ENCODE measurements at regions not wholly inside any gene's neighbourhood (a gene's known extent, or its start where the extent isn't known, plus 50 kb on each side); places are given as distances from the start of the nearest gene placed in this dataset.

GRCh38 chr2:22958308-22958707 lies 426.7 kb upstream of the KLHL29 start:
- H3K27me3 ChIP-seq (ENCODE audit: low read length), result no peaks in the 10 kb centered on the region
- no peak overlapping the region for H3K4me3 ChIP-seq (ENCODE audit: insufficient read depth, low read length, poor library complexity, severe bottlenecking)
- H3K27ac ChIP-seq (ENCODE audit: low read depth, low read length), result no peak overlapping the region
- TF ChIP-seq CTCF (IDR thresholded peaks at IDR 0.05; ENCODE audit: insufficient read depth, low read length, poor library complexity, severe bottlenecking) (no peak), EZH2phosphoT487 (conservative IDR thresholded peaks at IDR 0.05; ENCODE audit: low read length) (no peak)
- no peaks in the 10 kb centered on the region for H3F3A ChIP-seq (ENCODE audit: insufficient read depth)
- H3K9ac ChIP-seq (ENCODE audit: low read length), result no peak overlapping the region
- no peak overlapping the region for H3K4me2 ChIP-seq (ENCODE audit: low read depth, low read length, poor library complexity, severe bottlenecking)
- H3K36me3 ChIP-seq (ENCODE audit: low read length), result no peaks in the 10 kb centered on the region
- H3K9me2 ChIP-seq (replicated peaks; ENCODE audit: insufficient read depth, low read length), result no peaks in the 10 kb centered on the region
- H3K79me2 ChIP-seq (ENCODE audit: insufficient read depth, low read length), result no peaks in the 10 kb centered on the region
- no peaks in the 10 kb centered on the region for H4K20me1 ChIP-seq (ENCODE audit: low read depth, low read length)
- no peaks in the 10 kb centered on the region for H3K9me3 ChIP-seq (ENCODE audit: insufficient read depth, low read length)
- H2AFZ ChIP-seq (ENCODE audit: low read depth, low read length, severe bottlenecking), result no peak overlapping the region

GRCh38 chr2:22967756-22968155 lies 417.2 kb upstream of the KLHL29 start:
- Histone ChIP-seq H3F3A (ENCODE audit: insufficient read depth) (no peaks in the 10 kb centered on the region), H3K9me3 (ENCODE audit: insufficient read depth, low read length) (no peaks in the 10 kb centered on the region), H3K27ac (ENCODE audit: low read depth, low read length) (no peak overlapping the region), H2AFZ (ENCODE audit: low read depth, low read length, severe bottlenecking) (no peak overlapping the region), H3K79me2 (ENCODE audit: insufficient read depth, low read length) (no peaks in the 10 kb centered on the region), H3K9ac (ENCODE audit: low read length) (no peak overlapping the region), H4K20me1 (ENCODE audit: low read depth, low read length) (no peaks in the 10 kb centered on the region), H3K4me2 (ENCODE audit: low read depth, low read length, poor library complexity, severe bottlenecking) (no peak overlapping the region), H3K4me3 (ENCODE audit: insufficient read depth, low read length, poor library complexity, severe bottlenecking) (no peak overlapping the region), H3K27me3 (ENCODE audit: low read length) (no peaks in the 10 kb centered on the region), H3K9me2 (replicated peaks; ENCODE audit: insufficient read depth, low read length) (no peaks in the 10 kb centered on the region), H3K36me3 (ENCODE audit: low read length) (no peaks in the 10 kb centered on the region)
- TF ChIP-seq EZH2phosphoT487 (conservative IDR thresholded peaks at IDR 0.05; ENCODE audit: low read length) (no peak), CTCF (IDR thresholded peaks at IDR 0.05; ENCODE audit: insufficient read depth, low read length, poor library complexity, severe bottlenecking) (no peak)

GRCh38 chr2:22970284-22970975 lies 414.5 kb upstream of the KLHL29 start:
- no peaks in the 10 kb centered on the region for H4K20me1 ChIP-seq (ENCODE audit: low read depth, low read length)
- no peaks in the 10 kb centered on the region for H3K9me2 ChIP-seq (replicated peaks; ENCODE audit: insufficient read depth, low read length)
- no peak for TF ChIP-seq EZH2phosphoT487 (conservative IDR thresholded peaks at IDR 0.05; ENCODE audit: low read length)
- no peak for TF ChIP-seq CTCF (IDR thresholded peaks at IDR 0.05; ENCODE audit: insufficient read depth, low read length, poor library complexity, severe bottlenecking)
- H3K79me2 ChIP-seq (ENCODE audit: insufficient read depth, low read length), result no peaks in the 10 kb centered on the region
- no peaks in the 10 kb centered on the region for H3K9me3 ChIP-seq (ENCODE audit: insufficient read depth, low read length)
- no peak overlapping the region for H3K4me2 ChIP-seq (ENCODE audit: low read depth, low read length, poor library complexity, severe bottlenecking)
- H3F3A ChIP-seq (ENCODE audit: insufficient read depth), result no peaks in the 10 kb centered on the region
- no peaks in the 10 kb centered on the region for H3K36me3 ChIP-seq (ENCODE audit: low read length)
- no peak overlapping the region for H2AFZ ChIP-seq (ENCODE audit: low read depth, low read length, severe bottlenecking)
- no peak overlapping the region for H3K27ac ChIP-seq (ENCODE audit: low read depth, low read length)
- H3K27me3 ChIP-seq (ENCODE audit: low read length), result no peaks in the 10 kb centered on the region
- H3K9ac ChIP-seq (ENCODE audit: low read length), result no peak overlapping the region
- H3K4me3 ChIP-seq (ENCODE audit: insufficient read depth, low read length, poor library complexity, severe bottlenecking), result no peak overlapping the region
